ENCODE measurements at regions not wholly inside any gene's neighbourhood (a gene's known extent, or its start where the extent isn't known, plus 50 kb on each side); places are given as distances from the start of the nearest gene placed in this dataset.
"Not testable (repeated sequence)": the region's sequence is repeated elsewhere in the genome, so short reads cannot be mapped to it uniquely, and the experiment has no call there.

DNA sequence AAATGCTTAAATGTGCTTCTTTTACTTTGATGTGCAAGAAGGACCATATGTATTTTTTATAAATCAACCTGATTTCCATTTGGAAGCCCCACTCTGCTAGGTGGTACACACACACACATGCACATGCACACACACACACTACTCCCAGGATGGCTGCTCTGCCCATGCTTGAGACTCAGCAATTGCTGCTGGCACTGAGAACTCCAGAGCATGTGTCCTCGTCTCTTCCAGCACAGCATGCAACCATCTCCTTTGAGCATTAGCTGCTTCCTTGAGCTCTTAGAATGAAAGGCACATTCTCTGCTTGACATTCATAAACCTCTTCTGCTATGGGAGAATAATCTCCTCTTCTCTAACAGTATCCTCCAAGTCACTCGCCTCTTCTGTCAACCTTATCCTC is 115.9 kb downstream of the FEM1C start:
- no peak for DNase-seq
- H3K27ac Mint-ChIP-seq, result no peak overlapping the region
- no peak overlapping the region for H3K4me3 Mint-ChIP-seq
- H3K9me3 Mint-ChIP-seq, result no peaks in the 10 kb centered on the region
- H3K4me1 Mint-ChIP-seq (ENCODE audit: low read depth), result no peaks in the 10 kb centered on the region
- no peaks in the 10 kb centered on the region for H3K36me3 Mint-ChIP-seq (ENCODE audit: low read depth)
- H3K27me3 Mint-ChIP-seq, result peaks cover 32% of the 10 kb centered on the region

DNA sequence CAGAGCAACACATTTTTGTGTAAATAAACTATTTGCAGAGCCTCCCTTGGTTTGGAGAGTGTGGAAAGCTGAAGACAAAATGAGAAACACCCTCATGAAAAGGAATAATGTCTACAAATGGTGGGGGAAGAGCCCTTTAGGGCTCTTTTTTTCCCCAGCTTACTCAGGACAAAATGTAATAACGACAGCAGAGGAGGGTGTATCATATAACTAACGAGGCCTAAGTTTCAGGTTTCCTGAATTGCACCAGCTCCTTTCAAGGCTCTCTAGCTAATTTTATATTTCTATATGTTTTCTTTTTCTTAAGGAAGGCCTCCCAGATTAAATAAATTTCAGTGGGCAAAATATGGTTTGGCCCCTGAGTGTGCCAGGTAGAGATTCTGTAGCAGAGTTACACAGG is 116.3 kb downstream of the FEM1C start:
- Mint-ChIP-seq H3K9me3 (no peaks in the 10 kb centered on the region), H3K4me3 (no peak overlapping the region), H3K36me3 (ENCODE audit: low read depth) (no peaks in the 10 kb centered on the region), H3K27me3 (peaks cover 32% of the 10 kb centered on the region), H3K4me1 (ENCODE audit: low read depth) (no peaks in the 10 kb centered on the region), H3K27ac (no peak overlapping the region)
- no peak for DNase-seq

DNA sequence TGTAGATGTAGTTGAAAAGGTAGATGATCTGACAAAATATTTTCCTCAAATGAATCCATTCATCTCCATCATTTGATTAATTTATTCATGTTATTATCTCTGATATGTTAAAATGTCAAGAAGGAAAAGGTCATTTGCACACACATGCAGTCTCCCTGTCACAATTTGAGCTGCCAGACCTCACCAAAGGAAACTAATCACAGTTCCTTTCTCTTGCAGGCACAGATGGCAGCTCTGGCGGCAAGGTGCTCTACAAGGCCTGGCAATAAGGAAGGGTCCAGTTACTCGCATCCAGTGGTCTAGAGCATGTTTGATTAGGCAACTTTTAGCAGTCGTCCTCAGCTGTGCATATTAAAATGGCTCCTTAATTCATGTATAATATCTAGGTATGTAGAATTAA is 120.1 kb downstream of the FEM1C start:
- Mint-ChIP-seq H3K36me3 (ENCODE audit: low read depth) (no peaks in the 10 kb centered on the region), H3K4me3 (no peak overlapping the region), H3K9me3 (no peaks in the 10 kb centered on the region), H3K27ac (no peak overlapping the region), H3K27me3 (peaks cover 26% of the 10 kb centered on the region), H3K4me1 (ENCODE audit: low read depth) (peaks cover 8% of the 10 kb centered on the region)
- DNase-seq, result no peak

DNA sequence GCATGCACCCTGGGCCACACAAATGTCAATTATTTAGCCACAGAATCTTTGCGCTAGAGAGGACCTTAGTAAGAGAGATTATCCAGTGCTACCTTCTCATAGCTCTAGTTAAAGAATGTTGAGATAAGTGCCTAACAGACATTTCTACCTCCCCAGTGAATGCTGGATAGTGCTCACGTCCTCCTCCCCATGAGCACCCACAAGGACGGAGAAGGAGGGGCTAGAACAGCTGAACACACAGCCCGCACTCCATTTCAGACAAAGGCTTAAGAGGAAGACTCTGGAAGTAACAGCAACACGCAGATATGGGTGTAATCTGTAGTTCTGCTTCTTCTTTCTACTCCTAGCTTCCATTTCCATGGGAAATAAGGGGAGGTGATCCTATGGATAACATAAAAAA is 120.5 kb downstream of the FEM1C start:
- H3K9me3 Mint-ChIP-seq, result no peaks in the 10 kb centered on the region
- H3K27ac Mint-ChIP-seq, result no peak overlapping the region
- H3K4me3 Mint-ChIP-seq, result no peak overlapping the region
- no peaks in the 10 kb centered on the region for H3K36me3 Mint-ChIP-seq (ENCODE audit: low read depth)
- peaks cover 27% of the 10 kb centered on the region for H3K27me3 Mint-ChIP-seq
- no peak for DNase-seq
- H3K4me1 Mint-ChIP-seq (ENCODE audit: low read depth), result peaks cover 8% of the 10 kb centered on the region

DNA sequence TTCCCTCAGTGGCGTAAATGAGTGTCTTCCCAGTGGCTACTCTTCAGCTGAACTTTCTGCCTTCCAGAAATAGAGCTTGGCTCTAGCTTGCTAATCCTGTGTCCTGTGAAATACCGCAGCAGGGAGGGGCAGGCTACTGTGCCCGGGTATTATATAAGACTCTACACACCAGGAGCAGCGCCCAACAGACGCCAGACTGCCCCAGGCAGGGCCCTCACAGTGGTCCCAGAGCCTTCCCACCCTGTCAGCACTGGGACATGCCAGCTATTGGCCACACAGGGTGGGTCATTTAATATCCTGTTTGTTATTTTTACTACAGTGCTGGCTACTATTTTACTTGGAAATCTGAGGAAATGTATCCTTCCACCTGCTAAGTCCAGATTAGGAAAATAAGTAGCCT is 121.0 kb downstream of the FEM1C start:
- peaks cover 32% of the 10 kb centered on the region for H3K27me3 Mint-ChIP-seq
- no peaks in the 10 kb centered on the region for H3K36me3 Mint-ChIP-seq (ENCODE audit: low read depth)
- H3K4me3 Mint-ChIP-seq, result no peak overlapping the region
- DNase-seq, result no peak
- H3K9me3 Mint-ChIP-seq, result no peaks in the 10 kb centered on the region
- H3K4me1 Mint-ChIP-seq (ENCODE audit: low read depth), result peaks cover 8% of the 10 kb centered on the region
- no peak overlapping the region for H3K27ac Mint-ChIP-seq

DNA sequence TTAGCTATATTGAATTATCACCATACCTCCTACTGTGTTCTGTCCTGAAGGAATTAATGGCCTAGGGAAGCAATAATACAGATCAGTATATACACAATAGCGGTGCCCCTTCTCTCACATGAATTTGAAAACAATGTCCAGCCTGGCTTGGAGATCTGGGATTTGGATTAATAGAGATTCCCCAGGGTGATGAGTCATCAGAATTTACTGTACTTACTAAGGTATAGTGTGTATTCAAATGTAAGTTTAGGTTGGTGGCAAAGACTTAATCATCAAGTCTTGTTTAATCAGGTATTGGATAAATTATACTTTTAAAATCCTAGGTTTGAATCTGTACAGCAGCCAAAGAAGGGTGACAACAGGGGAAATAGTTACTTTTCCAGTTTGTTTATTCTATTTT is 121.5 kb downstream of the FEM1C start:
- Mint-ChIP-seq H3K4me1 (ENCODE audit: low read depth) (peaks cover 8% of the 10 kb centered on the region), H3K9me3 (no peaks in the 10 kb centered on the region), H3K27ac (no peak overlapping the region), H3K4me3 (no peak overlapping the region), H3K27me3 (peaks cover 37% of the 10 kb centered on the region), H3K36me3 (ENCODE audit: low read depth) (no peaks in the 10 kb centered on the region)
- no peak for DNase-seq

DNA sequence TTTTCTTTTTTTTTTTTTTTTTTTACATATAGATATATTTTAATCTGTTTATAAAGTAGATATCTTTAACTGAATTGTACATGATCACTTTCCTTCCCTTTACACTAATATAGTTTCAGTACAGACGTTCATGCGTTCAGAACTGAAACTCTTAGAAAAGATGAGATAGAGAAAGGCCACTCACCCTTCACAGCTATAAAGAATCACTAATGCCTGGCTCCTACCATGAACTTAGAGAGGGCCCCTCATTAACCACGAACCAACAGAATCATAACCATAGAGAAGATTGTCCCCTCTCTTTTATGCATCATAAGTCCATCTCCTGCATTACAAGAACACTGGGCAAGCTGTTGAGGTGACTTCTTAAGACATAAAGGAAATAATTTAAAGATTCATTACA is 123.8 kb downstream of the FEM1C start:
- peaks cover 10% of the 10 kb centered on the region for H3K4me1 Mint-ChIP-seq (ENCODE audit: low read depth)
- not testable (repeated sequence) for DNase-seq; H3K9me3 Mint-ChIP-seq; H3K4me3 Mint-ChIP-seq; H3K27ac Mint-ChIP-seq; H3K36me3 Mint-ChIP-seq (ENCODE audit: low read depth)
- peaks cover 31% of the 10 kb centered on the region for H3K27me3 Mint-ChIP-seq

DNA sequence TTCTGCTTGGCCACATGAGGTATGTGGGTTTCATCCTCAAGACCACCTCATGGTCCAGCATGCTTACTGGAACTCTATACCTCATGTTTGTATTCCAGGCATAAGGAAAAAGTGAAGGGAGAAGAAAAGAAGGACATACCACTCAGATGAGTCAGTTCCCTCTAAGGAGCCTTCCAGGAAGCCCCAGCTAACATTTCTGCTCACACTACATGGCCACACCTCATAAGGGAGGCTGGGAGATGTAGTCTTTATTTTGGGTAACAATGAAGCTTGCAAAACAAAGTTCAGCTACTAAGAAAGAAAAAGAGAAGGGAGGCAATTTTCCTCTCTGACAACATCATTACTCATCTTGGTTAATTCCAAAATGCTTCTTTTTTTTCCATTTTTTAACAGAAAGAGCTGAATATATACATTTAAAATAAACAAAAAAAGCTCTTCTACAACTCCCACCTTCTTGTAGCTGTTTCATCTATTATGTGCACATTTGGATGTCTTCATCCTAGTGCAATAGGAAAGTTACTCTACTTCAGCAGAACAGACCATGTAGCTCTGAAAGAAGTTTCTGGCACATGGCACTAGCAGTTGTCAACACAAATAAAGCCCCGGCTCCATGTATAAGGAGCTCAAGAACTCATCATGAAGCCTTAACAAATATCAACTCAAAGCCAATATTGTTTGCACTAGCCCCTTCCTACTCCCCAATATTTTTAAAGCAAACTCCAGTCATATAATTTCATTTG is 123.6 kb upstream of the CCDC112 start:
- no peak overlapping the region for H3K4me3 Mint-ChIP-seq
- DNase-seq, result no peak
- no peak overlapping the region for H3K27ac Mint-ChIP-seq
- peaks cover 25% of the 10 kb centered on the region for H3K27me3 Mint-ChIP-seq
- no peaks in the 10 kb centered on the region for H3K36me3 Mint-ChIP-seq (ENCODE audit: low read depth)
- no peaks in the 10 kb centered on the region for H3K9me3 Mint-ChIP-seq
- peaks cover 14% of the 10 kb centered on the region for H3K4me1 Mint-ChIP-seq (ENCODE audit: low read depth)

DNA sequence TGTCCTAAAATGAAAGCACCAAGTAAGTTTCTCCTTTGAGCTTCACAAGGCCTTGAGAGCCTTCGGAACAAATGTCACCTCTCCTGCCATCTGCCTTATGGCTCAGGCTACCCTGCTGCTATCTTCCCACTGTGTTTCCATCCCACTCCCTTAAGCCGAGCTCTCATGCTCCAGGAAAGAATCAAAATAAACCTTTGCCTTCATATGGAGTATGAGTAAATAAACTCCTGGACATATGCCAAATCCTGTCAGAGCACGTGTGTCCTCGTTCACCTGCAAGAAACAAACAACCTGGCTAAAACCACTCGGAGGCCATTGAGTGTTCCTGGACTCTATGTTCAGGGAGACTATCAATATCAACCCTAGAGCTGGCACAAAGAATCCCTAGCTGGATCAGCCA is 122.3 kb upstream of the CCDC112 start:
- DNase-seq, result no peak
- Mint-ChIP-seq H3K4me3 (no peak overlapping the region), H3K27ac (no peak overlapping the region), H3K27me3 (peaks cover 15% of the 10 kb centered on the region), H3K36me3 (ENCODE audit: low read depth) (no peaks in the 10 kb centered on the region), H3K4me1 (ENCODE audit: low read depth) (peaks cover 21% of the 10 kb centered on the region), H3K9me3 (no peaks in the 10 kb centered on the region)

DNA sequence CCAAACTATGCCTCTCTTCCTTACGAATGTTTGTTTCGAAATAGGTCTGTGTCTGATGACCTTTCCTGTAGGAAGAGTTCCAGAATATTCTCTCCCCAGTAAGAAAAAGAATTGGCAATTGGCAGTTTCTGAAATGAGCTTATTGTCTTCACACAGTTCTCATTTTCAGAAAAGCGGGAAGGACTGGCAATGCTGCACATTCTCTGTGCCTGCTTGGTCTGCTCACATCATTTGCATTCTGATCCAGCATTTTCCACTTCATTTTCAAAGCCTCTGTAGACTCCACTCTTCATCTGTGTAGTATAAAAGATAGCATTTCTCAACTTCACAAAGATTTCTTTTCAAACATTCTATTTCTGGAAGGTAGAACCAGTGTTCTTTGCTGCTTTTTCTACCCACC is 120.6 kb upstream of the CCDC112 start:
- no peak for DNase-seq
- no peaks in the 10 kb centered on the region for H3K9me3 Mint-ChIP-seq
- no peaks in the 10 kb centered on the region for H3K36me3 Mint-ChIP-seq (ENCODE audit: low read depth)
- peaks cover 14% of the 10 kb centered on the region for H3K27me3 Mint-ChIP-seq
- H3K4me1 Mint-ChIP-seq (ENCODE audit: low read depth), result peaks cover 21% of the 10 kb centered on the region
- no peak overlapping the region for H3K4me3 Mint-ChIP-seq
- no peak overlapping the region for H3K27ac Mint-ChIP-seq

DNA sequence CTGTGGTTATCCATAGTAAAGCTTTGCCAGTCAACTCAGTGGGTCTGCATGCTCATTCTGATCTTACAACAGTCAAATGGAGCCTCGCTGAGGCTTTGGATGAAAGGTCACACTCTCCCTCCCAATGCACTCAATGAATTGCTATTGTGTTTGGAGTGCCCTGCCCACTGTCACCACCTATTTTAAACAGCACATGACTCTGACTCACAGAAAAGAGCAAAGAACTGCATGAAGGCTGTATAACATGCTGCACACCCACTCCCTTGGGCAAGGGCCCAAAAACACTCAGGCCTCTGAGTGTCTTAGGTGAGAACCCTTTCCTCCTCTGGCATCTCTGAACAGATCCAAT is 118.7 kb upstream of the CCDC112 start:
- peaks cover 14% of the 10 kb centered on the region for H3K27me3 Mint-ChIP-seq
- peaks cover 17% of the 10 kb centered on the region for H3K4me1 Mint-ChIP-seq (ENCODE audit: low read depth)
- no peaks in the 10 kb centered on the region for H3K9me3 Mint-ChIP-seq
- H3K4me3 Mint-ChIP-seq, result no peak overlapping the region
- DNase-seq, result no peak
- peak overlapping the region; percentile 23 for H3K27ac Mint-ChIP-seq
- H3K36me3 Mint-ChIP-seq (ENCODE audit: low read depth), result no peaks in the 10 kb centered on the region

DNA sequence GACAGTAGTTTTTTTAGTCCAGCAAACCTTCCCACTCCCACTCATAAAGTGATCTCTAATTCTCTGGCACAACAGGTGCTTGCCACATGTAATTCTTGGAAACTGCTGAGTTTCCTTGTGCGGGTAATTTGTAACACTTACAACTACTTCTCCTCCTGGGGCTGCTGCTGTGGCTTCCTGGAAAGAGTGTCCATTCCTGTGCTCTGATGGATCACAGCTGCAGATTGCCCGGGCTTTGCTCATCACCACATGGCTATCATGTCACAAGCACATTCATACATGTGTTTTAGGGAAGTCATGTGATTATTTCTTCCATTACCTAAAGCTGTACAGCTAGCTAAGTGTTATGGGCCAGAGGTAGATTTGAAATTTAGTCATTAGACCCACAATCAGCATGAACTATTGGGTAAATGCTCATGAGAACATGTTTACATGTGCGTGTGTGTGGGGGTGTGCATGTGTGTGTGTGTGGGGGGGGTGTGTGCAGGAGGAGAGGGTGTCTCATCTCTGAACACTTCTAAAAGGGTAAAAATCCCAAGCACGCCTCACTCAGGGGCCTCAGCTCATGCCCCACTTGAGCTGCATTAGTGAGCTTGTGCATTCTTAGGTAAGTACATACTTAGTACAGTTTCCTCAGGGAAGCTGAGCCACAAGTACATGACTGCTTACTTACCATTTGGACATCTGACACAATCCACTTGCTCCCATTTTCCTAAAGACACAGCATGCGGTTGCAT is 118.1 kb upstream of the CCDC112 start:
- peak overlapping the region; percentile 10 for H3K27ac Mint-ChIP-seq
- H3K4me1 Mint-ChIP-seq (ENCODE audit: low read depth), result peaks cover 14% of the 10 kb centered on the region
- no peaks in the 10 kb centered on the region for H3K9me3 Mint-ChIP-seq
- no peak overlapping the region for H3K4me3 Mint-ChIP-seq
- no peaks in the 10 kb centered on the region for H3K36me3 Mint-ChIP-seq (ENCODE audit: low read depth)
- peaks cover 14% of the 10 kb centered on the region for H3K27me3 Mint-ChIP-seq
- DNase-seq, result no peak

DNA sequence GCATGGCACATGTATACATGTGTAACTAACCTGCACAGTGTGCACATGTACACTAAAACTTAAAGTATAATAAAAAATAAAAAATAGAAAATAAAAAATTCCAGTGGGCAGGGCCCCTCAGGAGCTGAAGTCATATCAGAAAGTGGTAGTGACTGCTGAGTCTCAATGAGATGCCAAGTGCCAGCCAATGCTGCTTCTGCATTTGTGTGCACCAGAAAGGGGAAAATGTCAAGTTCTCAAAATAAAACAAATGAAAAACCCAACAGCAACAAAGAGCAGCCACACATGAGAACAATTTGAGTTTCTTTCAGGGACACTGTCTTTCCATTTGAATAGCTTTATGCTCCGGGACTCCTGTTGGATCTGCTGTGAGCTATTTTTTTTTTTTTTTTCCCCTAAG is 117.2 kb upstream of the CCDC112 start:
- Mint-ChIP-seq H3K27me3 (peaks cover 17% of the 10 kb centered on the region), H3K36me3 (ENCODE audit: low read depth) (no peaks in the 10 kb centered on the region), H3K27ac (no peak overlapping the region)

DNA sequence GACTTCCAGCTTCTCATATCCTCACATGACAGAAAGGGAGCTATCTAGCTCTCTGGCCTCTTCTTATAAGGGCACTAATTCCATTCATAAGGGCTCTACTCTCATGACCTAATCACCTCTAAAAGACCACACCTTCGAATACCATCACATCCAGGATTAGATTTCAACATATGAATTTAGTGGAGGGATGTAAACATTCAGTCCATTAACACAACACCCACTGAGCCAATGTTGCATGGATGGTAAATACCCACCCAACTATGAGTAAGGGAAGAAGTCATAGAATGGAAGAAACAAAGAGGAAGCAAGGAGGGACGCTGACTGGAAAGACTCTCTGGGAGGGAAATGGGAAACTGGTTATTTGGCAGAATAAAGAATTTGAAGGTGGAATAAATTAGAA is 112.6 kb upstream of the CCDC112 start:
- Mint-ChIP-seq H3K4me3 (no peak overlapping the region), H3K27me3 (peaks cover 34% of the 10 kb centered on the region), H3K4me1 (ENCODE audit: low read depth) (peaks cover 1% of the 10 kb centered on the region), H3K36me3 (ENCODE audit: low read depth) (no peaks in the 10 kb centered on the region), H3K27ac (no peak overlapping the region), H3K9me3 (no peaks in the 10 kb centered on the region)
- no peak for DNase-seq

More for the DNA sequence above, 117.2 kb upstream of the CCDC112 start:
- Mint-ChIP-seq H3K4me3 (no peak overlapping the region), H3K4me1 (ENCODE audit: low read depth) (peaks cover 13% of the 10 kb centered on the region), H3K9me3 (no peaks in the 10 kb centered on the region)
- no peak for DNase-seq

DNA sequence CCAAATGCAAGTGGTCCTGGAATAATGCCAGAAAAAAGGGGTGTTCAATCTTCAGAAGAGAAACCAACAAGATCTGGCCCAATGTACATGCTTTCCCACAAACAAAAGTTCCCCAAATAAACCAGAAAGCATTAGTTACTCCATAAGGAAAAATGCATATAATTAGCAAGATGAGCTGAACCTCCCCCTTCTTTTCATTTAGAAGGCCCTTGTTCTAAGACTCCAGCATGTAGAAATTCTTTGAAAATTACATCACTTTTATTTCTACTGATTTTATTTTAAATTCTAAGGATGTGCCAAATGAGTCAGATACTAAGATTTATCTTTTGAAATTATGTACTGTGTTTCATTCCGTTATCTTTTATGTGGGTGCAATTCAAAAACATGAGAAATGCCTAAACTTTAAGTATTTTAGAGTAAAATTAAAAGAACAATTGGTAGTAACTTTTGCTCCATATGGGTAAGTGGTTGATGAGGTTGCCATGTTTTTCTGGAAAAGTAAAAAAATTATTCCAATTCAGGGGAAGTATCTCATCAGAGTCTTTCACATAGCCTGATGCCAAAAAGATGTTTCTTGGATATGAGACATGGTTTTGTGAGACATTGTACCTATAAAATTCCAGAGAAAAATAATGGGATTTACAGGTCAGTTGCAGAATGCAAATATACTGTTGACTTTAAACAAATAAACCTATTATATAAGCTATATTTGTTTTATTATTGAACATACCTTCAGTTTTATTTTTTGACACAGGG is 106.5 kb upstream of the CCDC112 start:
- no peaks in the 10 kb centered on the region for H3K36me3 Mint-ChIP-seq (ENCODE audit: low read depth)
- H3K4me3 Mint-ChIP-seq, result no peak overlapping the region
- H3K27me3 Mint-ChIP-seq, result peaks cover 29% of the 10 kb centered on the region
- no peak overlapping the region for H3K27ac Mint-ChIP-seq
- no peaks in the 10 kb centered on the region for H3K9me3 Mint-ChIP-seq
- no peaks in the 10 kb centered on the region for H3K4me1 Mint-ChIP-seq (ENCODE audit: low read depth)
- no peak for DNase-seq

Data from activated T-cell treated with anti-CD3 and anti-CD28 coated beads, Interleukin-2, amount 50 U/mL, for 24 hours (primary cell).